PC-9 (cell line): ENCODE measurements at regions not wholly inside any gene's neighbourhood (a gene's known extent, or its start where the extent isn't known, plus 50 kb on each side); places are given as distances from the start of the nearest gene placed in this dataset.

Experiments
- BruUV-seq: library from RNA; stranded (reverse); fragments of 400-500 nt; replicated peaks from 2 replicates; lab custom pipeline; 2021; lab: Mats Ljungman, UMichigan
- CTCF ChIA-PET: fragments of 300-600 bp; sonication (Branson Sonifier 250); formaldehyde crosslinking; loops from one replicate; lab custom pipeline; 2022; ENCODE audit warnings: antibody characterized with exemption; lab: Charles Lee
- POLR2A ChIA-PET: fragments of 300-600 bp; sonication (Branson Sonifier 250); formaldehyde crosslinking; loops from one replicate; lab custom pipeline; 2022; ENCODE audit warnings: antibody characterized with exemption; ENCODE audit not compliant: unreplicated experiment; lab: Charles Lee
- DNase-seq, 2 experiments: peaks; one replicate each; pipeline versions ENCODE4 v3.0.0 to v3.0.0-alpha.2; 2015 to 2022; ENCODE audit warnings: mixed read lengths in 1 of 2
- H2AFZ ChIP-seq: fragments of 200-600 bp; sonication (generic); 2 replicates; pipeline ENCODE4 v1.8.1; 2017; ENCODE audit warnings: antibody characterized with exemption
- H3F3A ChIP-seq: fragments of 200-600 bp; sonication (generic); 2 replicates; pipeline ENCODE4 v1.8.1; 2017; ENCODE audit warnings: antibody characterized with exemption, mild to moderate bottlenecking, low read depth; ENCODE audit not compliant: insufficient read depth
- H3K27ac ChIP-seq: fragments of 200-600 bp; sonication (generic); 2 replicates; pipeline ENCODE4 v1.6.1; 2016; ENCODE audit warnings: mixed run types
- H3K27me3 ChIP-seq: fragments of 200-600 bp; sonication (generic); 2 replicates; pipeline ENCODE4 v1.6.1; 2016; ENCODE audit warnings: low read depth, mixed run types; ENCODE audit not compliant: insufficient read depth
- H3K36me3 ChIP-seq: fragments of 200-600 bp; sonication (generic); 2 replicates; pipeline ENCODE4 v1.6.1; 2016; ENCODE audit warnings: low read depth, mixed run types
- H3K4me1 ChIP-seq: fragments of 200-600 bp; sonication (generic); replicated peaks from 2 replicates; pipeline ENCODE4 v1.6.1; 2016; ENCODE audit warnings: mixed run types; ENCODE audit not compliant: insufficient read depth
- H3K4me2 ChIP-seq: fragments of 200-600 bp; sonication (generic); 2 replicates; pipeline ENCODE4 v1.6.1; 2017; ENCODE audit warnings: mixed run types
- H3K4me3 ChIP-seq: fragments of 200-600 bp; sonication (generic); 2 replicates; pipeline ENCODE4 v1.6.1; 2016; ENCODE audit warnings: mixed run types
- H3K79me2 ChIP-seq: fragments of 200-600 bp; sonication (generic); 2 replicates; pipeline ENCODE4 v1.6.1; 2017; ENCODE audit warnings: low read depth, mixed run types
- H3K9me2 ChIP-seq: fragments of 200-600 bp; sonication (generic); 2 replicates; pipeline ENCODE4 v1.8.1; 2017; ENCODE audit warnings: mild to moderate bottlenecking; ENCODE audit not compliant: insufficient read depth
- H3K9me3 ChIP-seq: fragments of 200-600 bp; sonication (generic); 2 replicates; pipeline ENCODE4 v1.8.1; 2016; ENCODE audit warnings: low read depth; ENCODE audit not compliant: insufficient read depth
- H4K20me1 ChIP-seq: fragments of 200-600 bp; sonication (generic); 2 replicates; pipeline ENCODE4 v1.8.1; 2017; ENCODE audit not compliant: insufficient read depth
- CTCF ChIP-seq: fragments of 200-600 bp; sonication (generic); conservative IDR thresholded peaks from 2 replicates; pipeline ENCODE4 v1.6.1; 2017; ENCODE audit warnings: mixed run types, antibody characterized with exemption, mild to moderate bottlenecking, moderate library complexity
- EZH2 ChIP-seq: fragments of 200-600 bp; sonication (generic); IDR thresholded peaks from 2 replicates; pipeline ENCODE4 v1.8.0; 2017; ENCODE audit warnings: antibody characterized with exemption, low read depth
- intact Hi-C: fragments of 100-400 bp; cut with micrococcal nuclease; formaldehyde crosslinking; loops from one replicate; pipeline ENCODE4 v1.10.0; 2022; ENCODE audit not compliant: unreplicated experiment

- Histone ChIP-seq H3K27me3 (no peaks in the 10 kb centered on the region), H3K9me2 (no peaks in the 10 kb centered on the region), H3K36me3 (no peaks in the 10 kb centered on the region), H3K4me3 (no peak overlapping the region), H3K4me2 (no peak overlapping the region), H4K20me1 (no peaks in the 10 kb centered on the region), H3K27ac (no peak overlapping the region), H3K79me2 (no peaks in the 10 kb centered on the region), H3F3A (no peaks in the 10 kb centered on the region), H3K4me1 (peaks cover 6% of the 10 kb centered on the region; the same call in 1 of the 2 replicates), H2AFZ (no peak overlapping the region), H3K9me3 (peaks cover 7% of the 10 kb centered on the region)
- ChIA-PET POLR2A (no interaction called here), CTCF (no interaction called here)
- BruUV-seq = no TSS peak
- intact Hi-C loops = no loop called here
- no peak for TF ChIP-seq CTCF
- no peak for TF ChIP-seq EZH2
- no peak for DNase-seq
Observed at GRCh38 chr18:67421651-67422050, 94.9 kb downstream of the DSEL start.

GRCh38 chr18:67417864-67418523 is 98.5 kb downstream of the DSEL start:
- Histone ChIP-seq H3K9me2 (no peaks in the 10 kb centered on the region), H3F3A (no peaks in the 10 kb centered on the region), H3K79me2 (no peaks in the 10 kb centered on the region), H3K4me2 (peak overlapping the region; percentile 58), H3K9me3 (peaks cover 4% of the 10 kb centered on the region; the same call in 1 of the 2 replicates), H3K36me3 (no peaks in the 10 kb centered on the region), H3K27me3 (no peaks in the 10 kb centered on the region), H4K20me1 (no peaks in the 10 kb centered on the region), H2AFZ (peak overlapping the region; percentile 75), H3K27ac (no peak overlapping the region), H3K4me1 (no peaks in the 10 kb centered on the region), H3K4me3 (peak overlapping the region; percentile 10; the same call in 1 of the 2 replicates)
- no peak for TF ChIP-seq EZH2
- TF ChIP-seq CTCF = no peak
- ChIA-PET CTCF (no interaction called here), POLR2A (no interaction called here)
- BruUV-seq = no TSS peak
- intact Hi-C loops = no loop called here
- no peak for DNase-seq

- CTCF ChIA-PET = no interaction called here
- H3K27me3 ChIP-seq = no peaks in the 10 kb centered on the region
- no peaks in the 10 kb centered on the region; the same call in 1 of the 2 replicates for H3K9me2 ChIP-seq
- no peaks in the 10 kb centered on the region for H3K9me3 ChIP-seq
- no peak overlapping the region for H3K4me2 ChIP-seq
- no TSS peak for BruUV-seq
- 0 out of 2 replicates have a peak overlapping the region, but pooled peaks have one; percentile 25 for H2AFZ ChIP-seq
- no peaks in the 10 kb centered on the region for H3K4me1 ChIP-seq
- no peaks in the 10 kb centered on the region for H3K36me3 ChIP-seq
- no peaks in the 10 kb centered on the region for H3F3A ChIP-seq
- POLR2A ChIA-PET = no interaction called here
- no peaks in the 10 kb centered on the region for H3K79me2 ChIP-seq
- no peak overlapping the region for H3K27ac ChIP-seq
- intact Hi-C loops = no loop called here
- no peak for DNase-seq
- TF ChIP-seq EZH2 = no peak
- TF ChIP-seq CTCF = no peak
- H3K4me3 ChIP-seq = no peak overlapping the region
- H4K20me1 ChIP-seq = no peaks in the 10 kb centered on the region
Observed at GRCh38 chr18:67411116-67411515, 105.4 kb downstream of the DSEL start.
